Heart left ventricle (tissue), 13 donors: ENCODE measurements at regions not wholly inside any gene's neighbourhood (a gene's known extent, or its start where the extent isn't known, plus 50 kb on each side); places are given as distances from the start of the nearest gene placed in this dataset.

Experiments
- CTCF ChIP-seq, 12 donors: fragments of 200-600 bp; sonication (generic) in 4 of 12; IDR thresholded peaks; one replicate each; pipeline versions ENCODE4 v1.5.0 to v1.8.0; 2018 to 2022; ENCODE audit warnings: antibody characterized with exemption in 12 of 12, mild to moderate bottlenecking in 5 of 12
- POLR2A ChIP-seq, 2 donors: fragments of 450-650 bp; IDR thresholded peaks; one replicate each; pipeline ENCODE4 v1.6.1; 2017; ENCODE audit warnings: antibody characterized with exemption in 2 of 2, mild to moderate bottlenecking in 2 of 2, moderate library complexity in 2 of 2
- donor health status: ischemic (EF 13 %, LVEDD 7.1; RV severe dilation, severe dysfunction).
- donor health status: DM: no; HTN: yes; CAD: no.
- donor health status: DM: no; HTN: no; CAD: no.
- donor health status: ischemic (EF 25% LVEDD 6.9; RV normal size, moderate dysfunction).
- donor health status: ischemic (EF 25% LVEDD 5.7; RV mildly dilated, moderate dysfunction).
- donor health status: ischemic (EF 35%, LVEDD 5.7; RV mildly dilated, moderate dysfunction).
- donor health status: nonischemic (EF 11% LVEDD 7.7; RV severe dilation, severe dysfunction).
- donor health status: DM: yes; HTN: yes; CAD: no.
- donor health status: PGD.
- donor health status: ischemic (EF 29% LVEDD 5.4; RV normal size, mild dysfunction).
- donor health status: nonischemic (EF 23%, LVEDD 6.1; RV moderate dilation, normal function).

- no peak for TF ChIP-seq CTCF (IDR thresholded peaks at IDR 0.05)
- TF ChIP-seq POLR2A (IDR thresholded peaks at IDR 0.05): no peak
Observed at GRCh38 chr1:212518188-212519054, 85.7 kb downstream of the NENF start.
